GM06990 (cell line): ENCODE measurements at regions not wholly inside any gene's neighbourhood (a gene's known extent, or its start where the extent isn't known, plus 50 kb on each side); places are given as distances from the start of the nearest gene placed in this dataset.

Source experiments
- DNase-seq: peaks from one replicate; pipeline ENCODE4 v3.0.0-alpha.2; 2011; ENCODE audit not compliant: insufficient read length; ENCODE audit errors: extremely low read depth
- H3K27me3 ChIP-seq: replicated peaks from 2 replicates; pipeline ENCODE4 v1.6.0; 2011; ENCODE audit warnings: low read length; ENCODE audit not compliant: control insufficient read depth, insufficient read depth
- H3K36me3 ChIP-seq: 2 replicates; pipeline ENCODE4 v1.5.1; 2011; ENCODE audit warnings: low read length; ENCODE audit not compliant: control insufficient read depth, insufficient read depth
- H3K4me3 ChIP-seq: replicated peaks from 2 replicates; pipeline ENCODE4 v1.5.1; 2011; ENCODE audit warnings: low read depth, mild to moderate bottlenecking, control low read depth, low read length
- CTCF ChIP-seq: IDR thresholded peaks from 2 replicates; pipeline ENCODE4 v1.5.1; 2011; ENCODE audit warnings: low read length, control low read depth, mild to moderate bottlenecking, inconsistent platforms; ENCODE audit not compliant: insufficient read depth, poor library complexity, severe bottlenecking

DNA sequence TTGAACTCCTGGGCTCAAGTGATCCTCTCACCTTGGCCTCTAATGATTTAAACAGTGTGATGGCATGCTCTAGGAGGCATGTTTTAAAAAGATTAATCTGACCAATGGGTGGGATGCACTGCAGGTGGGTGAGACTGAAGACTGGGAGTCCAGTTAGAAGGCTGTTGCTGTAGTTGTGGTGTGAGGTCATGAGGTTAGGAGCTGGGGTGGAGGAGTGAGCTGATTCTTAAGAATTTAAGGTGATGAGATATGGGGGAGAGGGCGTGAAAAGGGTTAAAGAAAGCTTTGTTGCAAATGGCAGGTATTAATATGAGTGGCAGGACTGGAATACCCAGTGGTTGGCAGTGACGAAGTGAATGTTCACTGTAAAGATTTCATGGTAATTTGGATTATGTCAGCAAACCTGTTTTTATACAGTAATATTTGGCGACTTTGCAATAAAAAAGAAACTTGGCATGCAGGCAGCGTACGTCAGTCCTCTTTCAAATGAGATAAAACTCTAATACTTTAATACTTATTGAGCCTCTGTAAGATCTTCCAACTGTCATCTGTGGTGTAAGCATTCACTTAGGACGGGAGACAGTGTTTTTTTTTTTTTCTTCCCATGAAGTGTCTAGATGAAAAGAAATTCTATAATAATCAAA lies 72.8 kb upstream of the MTPN start:
- no peak overlapping the region for H3K4me3 ChIP-seq
- no peaks in the 10 kb centered on the region for H3K27me3 ChIP-seq
- H3K36me3 ChIP-seq = no peaks in the 10 kb centered on the region
- no peak for TF ChIP-seq CTCF
- no peak for DNase-seq

DNA sequence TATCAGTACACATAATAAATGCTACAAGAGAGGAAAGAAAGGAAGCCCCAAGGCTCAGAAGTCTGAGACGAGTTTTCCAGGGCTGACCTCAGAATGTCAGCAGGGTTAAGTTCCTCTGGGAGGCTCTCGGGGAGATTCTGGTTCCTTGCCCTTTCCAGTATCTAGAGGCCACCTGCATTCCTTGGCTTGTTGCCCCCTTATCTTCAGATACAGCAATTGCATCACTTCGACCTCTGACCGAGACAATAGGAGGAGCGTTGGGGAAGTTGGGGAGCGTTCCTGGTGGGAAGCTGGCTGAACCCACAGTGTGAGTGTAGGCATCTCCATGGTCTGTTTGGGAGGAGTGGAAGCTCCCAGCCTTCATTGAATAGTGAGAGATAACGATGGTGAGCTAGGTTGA lies 72.0 kb upstream of the MTPN start:
- DNase-seq = no peak
- H3K4me3 ChIP-seq = no peak overlapping the region
- no peak for TF ChIP-seq CTCF
- H3K27me3 ChIP-seq = no peaks in the 10 kb centered on the region
- no peaks in the 10 kb centered on the region for H3K36me3 ChIP-seq

DNA sequence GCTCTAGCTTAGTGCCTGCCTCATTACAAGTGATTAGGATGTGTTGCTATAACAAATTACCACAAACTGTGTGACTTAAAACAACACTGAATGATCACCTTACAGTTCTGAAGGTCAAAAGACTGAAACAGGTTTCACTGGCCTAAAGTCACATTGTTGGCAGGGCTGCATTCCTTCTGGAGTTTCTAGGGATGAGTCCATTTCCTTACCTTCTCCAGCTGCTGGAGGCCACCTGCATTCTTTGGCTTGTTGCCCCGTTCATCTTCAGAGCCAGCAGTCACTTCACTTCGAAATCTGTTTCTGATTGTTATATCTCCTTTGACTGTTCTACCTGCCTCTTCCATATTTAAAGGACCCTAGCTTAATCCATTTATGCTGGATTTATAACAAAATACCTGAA lies 69.4 kb upstream of the MTPN start:
- H3K4me3 ChIP-seq = no peak overlapping the region
- no peaks in the 10 kb centered on the region for H3K27me3 ChIP-seq
- TF ChIP-seq CTCF = no peak
- DNase-seq = no peak
- H3K36me3 ChIP-seq = no peaks in the 10 kb centered on the region

DNA sequence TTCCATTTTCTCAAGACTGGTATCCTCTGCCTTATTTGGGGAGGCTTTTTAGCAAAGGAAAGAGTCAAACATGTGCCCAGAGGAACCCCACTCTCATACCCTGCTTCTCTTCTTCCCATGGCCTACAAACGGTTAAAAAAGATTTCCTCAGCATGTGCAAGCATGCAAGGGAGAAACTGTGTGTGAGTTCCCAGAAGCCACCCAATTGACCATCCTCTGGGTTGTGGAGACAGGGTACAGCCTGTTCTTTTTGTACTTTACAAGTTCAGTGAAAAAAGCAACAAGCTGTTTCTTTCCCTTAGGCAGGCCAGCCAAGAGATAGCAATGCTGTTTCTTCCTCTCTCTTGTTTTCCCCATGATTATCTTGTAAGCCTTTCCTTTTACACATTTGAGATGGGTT lies 68.8 kb upstream of the MTPN start:
- Histone ChIP-seq H3K36me3 (no peaks in the 10 kb centered on the region), H3K4me3 (no peak overlapping the region), H3K27me3 (no peaks in the 10 kb centered on the region)
- no peak for DNase-seq
- TF ChIP-seq CTCF = no peak

DNA sequence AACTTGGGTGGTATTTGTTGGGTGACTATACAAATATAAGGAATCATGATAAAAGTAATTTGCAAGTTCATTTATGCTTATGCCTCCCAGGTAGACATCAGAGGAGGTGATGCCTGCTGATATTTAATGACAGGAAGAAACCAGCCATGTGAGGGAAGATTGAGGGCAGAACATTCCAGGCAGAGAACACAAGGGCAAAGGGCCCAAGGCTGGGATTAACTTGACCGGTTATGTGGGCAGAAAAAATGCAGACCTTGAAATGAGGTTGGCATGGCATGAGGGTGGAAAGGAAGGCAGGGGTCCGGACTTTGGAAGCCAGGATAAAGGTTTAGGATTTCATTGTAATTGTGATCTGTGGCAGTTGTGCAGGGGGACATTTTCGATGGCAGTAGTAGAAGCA lies 68.0 kb upstream of the MTPN start:
- DNase-seq = no peak
- no peak for TF ChIP-seq CTCF
- no peaks in the 10 kb centered on the region for H3K27me3 ChIP-seq
- H3K4me3 ChIP-seq = no peak overlapping the region
- no peaks in the 10 kb centered on the region for H3K36me3 ChIP-seq

DNA sequence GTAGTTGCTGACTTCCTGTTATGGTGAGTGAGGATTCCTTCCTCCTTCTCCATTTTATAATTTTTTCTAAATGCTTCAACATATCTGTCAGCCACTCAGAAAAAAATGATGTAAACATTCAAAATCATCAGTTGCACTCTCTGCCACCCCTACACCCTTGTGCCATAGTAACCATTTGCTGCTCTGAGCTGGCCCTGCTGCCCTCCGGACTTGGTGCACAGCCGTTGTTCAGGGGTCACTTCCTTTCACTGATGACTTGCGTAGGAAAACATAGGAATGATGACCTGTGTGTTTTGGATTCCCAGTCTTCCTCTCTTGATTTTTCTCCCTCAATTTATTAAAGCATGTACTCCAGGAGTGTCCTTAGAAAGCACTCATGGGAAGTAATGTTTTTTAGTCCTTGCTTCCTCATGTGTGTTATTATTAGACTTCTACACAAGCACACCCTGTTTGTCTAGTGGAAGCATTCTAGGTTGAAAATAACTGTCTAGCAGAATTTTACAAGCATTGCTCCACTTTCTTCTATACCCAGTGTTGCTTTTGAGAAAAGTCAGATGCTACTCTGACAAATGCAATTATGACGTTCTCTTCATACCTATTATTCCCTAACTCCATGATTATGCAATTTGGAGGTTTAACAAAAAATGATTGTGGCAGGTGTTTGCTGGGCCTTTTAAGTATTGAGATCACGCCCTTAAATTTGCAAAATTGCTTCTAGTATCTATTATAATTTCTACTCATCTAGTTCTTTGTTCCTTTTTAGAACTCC lies 62.6 kb upstream of the MTPN start:
- TF ChIP-seq CTCF = no peak
- DNase-seq = no peak
- no peak overlapping the region for H3K4me3 ChIP-seq
- H3K36me3 ChIP-seq = no peaks in the 10 kb centered on the region
- no peaks in the 10 kb centered on the region for H3K27me3 ChIP-seq
